Chondrocyte (in vitro differentiated cells): ENCODE measurements at regions not wholly inside any gene's neighbourhood (a gene's known extent, or its start where the extent isn't known, plus 50 kb on each side); places are given as distances from the start of the nearest gene placed in this dataset.

Experiments used
- DNase-seq: peaks from one replicate; pipeline ENCODE4 v3.0.0; 2021; ENCODE audit warnings: mixed read lengths, low spot score
- H3K27ac Mint-ChIP-seq: one replicate; pipeline ENCODE4 v1.8.0; 2021; ENCODE audit warnings: mild to moderate bottlenecking, moderate library complexity, mixed read lengths; ENCODE audit not compliant: unreplicated experiment
- H3K27me3 Mint-ChIP-seq: 2 replicates; pipeline ENCODE4 v1.8.0; 2021; ENCODE audit warnings: low read depth, mixed read lengths
- H3K36me3 Mint-ChIP-seq: 2 replicates; pipeline ENCODE4 v1.8.0; 2021; ENCODE audit warnings: low read depth, mixed read lengths
- H3K4me1 Mint-ChIP-seq: 2 replicates; pipeline ENCODE4 v1.8.0; 2021; ENCODE audit warnings: low read depth, mild to moderate bottlenecking, mixed read lengths
- H3K4me3 Mint-ChIP-seq: one replicate; pipeline ENCODE4 v1.8.0; 2021; ENCODE audit warnings: mild to moderate bottlenecking, moderate library complexity, mixed read lengths; ENCODE audit not compliant: unreplicated experiment
- H3K9me3 Mint-ChIP-seq: 2 replicates; pipeline ENCODE4 v1.8.0; 2021; ENCODE audit warnings: low read depth, mixed read lengths
- TF ChIP-seq, protein P1 (sequence below): fragments of 200-600 bp; sonication (generic); IDR thresholded peaks from 2 replicates; pipeline ENCODE4 v1.5.0; 2021; ENCODE audit warnings: antibody characterized with exemption, mild to moderate bottlenecking, moderate library complexity

DNA sequence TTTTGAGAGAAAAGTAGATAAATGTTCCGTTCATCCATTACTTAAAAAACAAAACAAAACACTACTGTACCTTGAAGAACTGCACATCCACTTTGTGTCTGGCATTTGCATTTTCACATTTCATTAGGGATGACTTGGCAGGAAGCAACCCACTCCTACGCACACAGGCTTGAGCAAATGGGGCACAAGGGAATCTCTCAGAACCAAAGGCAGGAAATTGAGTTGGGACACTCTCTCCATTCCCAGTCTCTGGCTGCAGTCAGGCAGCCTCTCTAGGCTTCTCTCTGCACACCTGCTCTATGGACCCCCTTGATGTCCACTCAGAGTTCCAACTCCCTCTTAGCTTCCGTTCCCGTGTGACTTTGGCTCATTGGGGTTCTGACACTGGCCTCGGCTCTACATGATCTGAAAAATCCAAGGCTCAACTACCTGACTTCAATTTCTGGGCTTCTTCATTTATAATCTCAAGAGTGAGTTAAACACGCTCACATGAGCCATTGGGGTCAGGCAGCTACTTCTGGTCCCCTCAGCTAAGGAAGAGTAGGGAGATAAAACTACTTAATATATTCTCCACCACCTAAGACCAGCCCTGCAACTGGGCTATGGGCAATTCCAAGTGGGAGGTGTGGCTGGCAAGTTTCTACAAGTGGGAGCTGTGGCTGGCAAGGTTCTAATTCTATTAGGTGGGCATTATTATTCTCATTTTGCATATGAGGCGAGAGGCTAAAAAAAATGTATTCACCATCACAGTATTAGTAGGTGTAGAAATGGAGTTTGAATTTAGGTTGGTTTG, 251.9 kb downstream of the SOD2 start:
- Mint-ChIP-seq H3K9me3 (no peaks in the 10 kb centered on the region), H3K4me1 (peaks cover 2% of the 10 kb centered on the region), H3K4me3 (no peak overlapping the region), H3K27ac (no peak overlapping the region), H3K27me3 (peaks cover 12% of the 10 kb centered on the region), H3K36me3 (no peaks in the 10 kb centered on the region)
- TF ChIP-seq, protein P1, sequence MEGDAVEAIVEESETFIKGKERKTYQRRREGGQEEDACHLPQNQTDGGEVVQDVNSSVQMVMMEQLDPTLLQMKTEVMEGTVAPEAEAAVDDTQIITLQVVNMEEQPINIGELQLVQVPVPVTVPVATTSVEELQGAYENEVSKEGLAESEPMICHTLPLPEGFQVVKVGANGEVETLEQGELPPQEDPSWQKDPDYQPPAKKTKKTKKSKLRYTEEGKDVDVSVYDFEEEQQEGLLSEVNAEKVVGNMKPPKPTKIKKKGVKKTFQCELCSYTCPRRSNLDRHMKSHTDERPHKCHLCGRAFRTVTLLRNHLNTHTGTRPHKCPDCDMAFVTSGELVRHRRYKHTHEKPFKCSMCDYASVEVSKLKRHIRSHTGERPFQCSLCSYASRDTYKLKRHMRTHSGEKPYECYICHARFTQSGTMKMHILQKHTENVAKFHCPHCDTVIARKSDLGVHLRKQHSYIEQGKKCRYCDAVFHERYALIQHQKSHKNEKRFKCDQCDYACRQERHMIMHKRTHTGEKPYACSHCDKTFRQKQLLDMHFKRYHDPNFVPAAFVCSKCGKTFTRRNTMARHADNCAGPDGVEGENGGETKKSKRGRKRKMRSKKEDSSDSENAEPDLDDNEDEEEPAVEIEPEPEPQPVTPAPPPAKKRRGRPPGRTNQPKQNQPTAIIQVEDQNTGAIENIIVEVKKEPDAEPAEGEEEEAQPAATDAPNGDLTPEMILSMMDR: no peak
- no peak for DNase-seq

DNA sequence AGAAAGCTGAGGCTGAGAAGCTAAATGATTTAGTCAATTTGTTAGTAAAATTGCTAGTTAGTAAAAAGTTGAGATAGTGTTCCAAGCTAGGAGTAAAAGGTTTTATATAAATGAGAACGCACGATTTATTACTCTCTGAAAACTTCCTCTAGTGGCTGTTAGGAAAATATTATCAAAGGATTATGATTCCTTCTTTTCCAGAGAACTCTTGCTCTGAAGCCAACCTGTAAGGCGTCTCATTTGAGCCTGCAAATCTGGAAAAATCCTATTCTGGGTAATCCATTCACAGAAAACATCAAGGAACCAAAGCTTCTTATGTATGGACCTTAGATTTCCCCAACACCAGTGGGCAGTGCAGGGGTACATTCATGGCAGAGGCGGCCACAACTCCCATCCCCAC, 252.7 kb downstream of the SOD2 start:
- peaks cover 2% of the 10 kb centered on the region for H3K4me1 Mint-ChIP-seq
- TF ChIP-seq, protein P1: no peak
- DNase-seq: no peak
- no peaks in the 10 kb centered on the region for H3K36me3 Mint-ChIP-seq
- H3K9me3 Mint-ChIP-seq: peaks cover 5% of the 10 kb centered on the region
- peaks cover 12% of the 10 kb centered on the region for H3K27me3 Mint-ChIP-seq
- H3K4me3 Mint-ChIP-seq: no peak overlapping the region
- no peak overlapping the region for H3K27ac Mint-ChIP-seq

DNA sequence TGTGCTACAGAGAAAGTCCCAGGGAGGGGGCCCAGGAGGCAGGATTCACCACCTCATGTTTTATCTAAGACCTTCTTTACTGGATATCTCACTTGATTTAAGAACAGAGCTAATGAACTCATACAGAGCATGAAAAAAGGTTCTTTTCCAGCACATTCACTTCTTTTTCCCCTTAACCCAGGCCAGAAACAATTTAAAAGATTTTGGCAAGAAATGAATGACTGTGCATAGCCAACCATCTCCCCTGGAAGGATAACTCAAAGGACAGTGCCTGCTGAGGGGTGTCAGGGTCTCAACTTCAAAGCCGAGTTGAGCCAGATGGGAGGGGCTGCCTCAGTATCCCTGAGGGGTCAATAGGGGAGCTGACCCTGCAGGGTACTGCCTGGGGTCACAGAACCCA, 253.4 kb downstream of the SOD2 start:
- no peak overlapping the region for H3K27ac Mint-ChIP-seq
- no peak overlapping the region for H3K4me3 Mint-ChIP-seq
- H3K4me1 Mint-ChIP-seq: peaks cover 2% of the 10 kb centered on the region
- TF ChIP-seq, protein P1: no peak
- DNase-seq: no peak
- peaks cover 9% of the 10 kb centered on the region for H3K9me3 Mint-ChIP-seq
- peaks cover 12% of the 10 kb centered on the region for H3K27me3 Mint-ChIP-seq
- H3K36me3 Mint-ChIP-seq: no peaks in the 10 kb centered on the region

DNA sequence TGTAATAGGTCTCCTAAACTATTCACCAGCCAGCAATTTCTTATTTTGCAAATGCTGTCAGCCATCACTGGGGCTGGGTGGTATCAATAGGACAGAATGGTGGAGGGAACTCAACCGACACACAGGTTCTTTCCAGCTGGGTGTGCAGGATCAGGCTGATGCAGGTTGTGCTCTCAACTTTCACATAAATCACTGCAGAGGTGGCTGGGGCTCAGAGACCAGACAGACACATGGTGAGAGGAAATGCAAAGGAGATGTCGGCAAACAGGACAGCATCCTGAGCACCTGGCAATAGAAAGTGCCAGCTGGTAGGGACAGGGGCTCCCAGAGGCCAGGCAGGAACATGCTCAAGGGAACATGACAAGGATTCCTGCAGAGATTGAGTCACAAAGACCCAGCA, 254.9 kb downstream of the SOD2 start:
- no peak overlapping the region for H3K27ac Mint-ChIP-seq
- peaks cover 11% of the 10 kb centered on the region for H3K27me3 Mint-ChIP-seq
- TF ChIP-seq, protein P1: no peak
- H3K9me3 Mint-ChIP-seq: peaks cover 20% of the 10 kb centered on the region
- no peaks in the 10 kb centered on the region for H3K36me3 Mint-ChIP-seq
- H3K4me3 Mint-ChIP-seq: no peak overlapping the region
- no peak for DNase-seq
- no peaks in the 10 kb centered on the region for H3K4me1 Mint-ChIP-seq

DNA sequence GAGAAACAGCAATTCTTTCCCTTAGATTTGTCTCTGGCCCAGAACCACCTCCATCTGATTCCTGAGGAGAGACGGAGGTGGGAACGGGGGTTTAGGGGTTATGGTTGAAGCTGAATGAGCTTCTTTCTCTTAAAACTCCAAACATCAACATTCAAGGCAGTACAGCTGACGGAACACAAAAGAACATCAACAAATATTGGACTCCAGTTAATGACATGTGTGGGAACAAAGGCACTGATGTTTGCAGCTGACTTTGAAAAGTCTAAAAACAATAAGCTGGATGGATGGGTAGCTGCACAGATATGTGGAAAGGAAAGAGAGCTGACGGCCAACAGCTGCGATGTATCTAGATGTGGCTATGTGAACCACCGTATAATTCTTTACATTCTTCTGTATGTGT, 256.5 kb downstream of the SOD2 start:
- TF ChIP-seq, protein P1: no peak
- peaks cover 11% of the 10 kb centered on the region for H3K27me3 Mint-ChIP-seq
- no peaks in the 10 kb centered on the region for H3K4me1 Mint-ChIP-seq
- DNase-seq: no peak
- H3K36me3 Mint-ChIP-seq: no peaks in the 10 kb centered on the region
- H3K9me3 Mint-ChIP-seq: peaks cover 27% of the 10 kb centered on the region
- no peak overlapping the region for H3K27ac Mint-ChIP-seq
- no peak overlapping the region for H3K4me3 Mint-ChIP-seq
